ENCODE measurements at regions not wholly inside any gene's neighbourhood (a gene's known extent, or its start where the extent isn't known, plus 50 kb on each side); places are given as distances from the start of the nearest gene placed in this dataset.

- TF ChIP-seq POLR2AphosphoS5 (IDR thresholded peaks at IDR 0.05; ENCODE audit: borderline replicate concordance, low read depth, low read length) (no peak), FOXP2 (optimal IDR thresholded peaks at IDR 0.05; ENCODE audit: control extremely low read depth, extremely low read length, insufficient read depth) (no peak)
Measured at GRCh38 chr1:108043707-108044106, 78.7 kb upstream of the VAV3 start.

Measured in SK-N-MC (cell line).